Nephron (organoid): ENCODE measurements at regions not wholly inside any gene's neighbourhood (a gene's known extent, or its start where the extent isn't known, plus 50 kb on each side); places are given as distances from the start of the nearest gene placed in this dataset.

Source experiments
- H3K27ac Mint-ChIP-seq, 3 experiments: 2 replicates each; pipeline ENCODE4 v1.8.0; 2020; ENCODE audit warnings: mixed read lengths in 3 of 3, mild to moderate bottlenecking in 2 of 3, moderate library complexity in 1 of 3
- H3K27me3 Mint-ChIP-seq: 2 replicates; pipeline ENCODE4 v1.8.0; 2021; ENCODE audit warnings: low read depth, mild to moderate bottlenecking, moderate library complexity, mixed read lengths
- H3K36me3 Mint-ChIP-seq: 2 replicates; pipeline ENCODE4 v1.8.0; 2020; ENCODE audit warnings: low read depth, mixed read lengths
- H3K4me1 Mint-ChIP-seq: 2 replicates; pipeline ENCODE4 v1.8.0; 2020; ENCODE audit warnings: mixed read lengths
- H3K4me3 Mint-ChIP-seq, 3 experiments: 2 replicates each; pipeline ENCODE4 v1.8.0; 2020; ENCODE audit warnings: mild to moderate bottlenecking in 3 of 3, mixed read lengths in 3 of 3, moderate library complexity in 2 of 3
- H3K9me3 Mint-ChIP-seq: 2 replicates; pipeline ENCODE4 v1.8.0; 2020; ENCODE audit warnings: mixed read lengths
- TF ChIP-seq, protein P1 (sequence below), 3 experiments: fragments of 200-600 bp; sonication (generic); IDR thresholded peaks; one replicate each; pipeline ENCODE4 v1.5.0; 2021; ENCODE audit warnings: antibody characterized with exemption in 3 of 3; ENCODE audit not compliant: unreplicated experiment in 3 of 3

DNA sequence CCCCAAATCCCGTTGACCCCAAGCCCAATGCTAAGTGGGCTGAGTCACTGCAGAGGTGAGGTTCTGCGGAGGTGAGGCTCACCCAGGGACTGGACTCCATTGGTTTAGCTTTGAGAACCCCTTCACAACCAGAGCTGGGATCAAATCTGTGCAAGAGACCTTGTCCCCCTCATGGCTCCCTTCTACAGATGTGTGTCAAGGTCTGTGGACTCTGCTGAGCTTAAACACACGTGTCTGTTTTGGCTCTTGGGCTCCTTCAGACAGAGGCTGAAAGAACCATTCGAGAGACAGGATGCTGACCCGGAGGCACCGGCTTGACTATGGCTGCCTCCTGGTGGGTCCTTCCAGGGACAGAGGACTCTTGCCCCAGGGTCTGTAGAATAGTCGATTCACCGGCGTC lies 190.3 kb downstream of the LPIN1 start:
- H3K4me1 Mint-ChIP-seq, result peaks cover 2% of the 10 kb centered on the region
- no peak overlapping the region for H3K27ac Mint-ChIP-seq
- no peaks in the 10 kb centered on the region for H3K36me3 Mint-ChIP-seq
- no peaks in the 10 kb centered on the region for H3K9me3 Mint-ChIP-seq
- H3K27me3 Mint-ChIP-seq, result peaks cover 13% of the 10 kb centered on the region
- H3K4me3 Mint-ChIP-seq, result no peak overlapping the region
- TF ChIP-seq, protein P1, sequence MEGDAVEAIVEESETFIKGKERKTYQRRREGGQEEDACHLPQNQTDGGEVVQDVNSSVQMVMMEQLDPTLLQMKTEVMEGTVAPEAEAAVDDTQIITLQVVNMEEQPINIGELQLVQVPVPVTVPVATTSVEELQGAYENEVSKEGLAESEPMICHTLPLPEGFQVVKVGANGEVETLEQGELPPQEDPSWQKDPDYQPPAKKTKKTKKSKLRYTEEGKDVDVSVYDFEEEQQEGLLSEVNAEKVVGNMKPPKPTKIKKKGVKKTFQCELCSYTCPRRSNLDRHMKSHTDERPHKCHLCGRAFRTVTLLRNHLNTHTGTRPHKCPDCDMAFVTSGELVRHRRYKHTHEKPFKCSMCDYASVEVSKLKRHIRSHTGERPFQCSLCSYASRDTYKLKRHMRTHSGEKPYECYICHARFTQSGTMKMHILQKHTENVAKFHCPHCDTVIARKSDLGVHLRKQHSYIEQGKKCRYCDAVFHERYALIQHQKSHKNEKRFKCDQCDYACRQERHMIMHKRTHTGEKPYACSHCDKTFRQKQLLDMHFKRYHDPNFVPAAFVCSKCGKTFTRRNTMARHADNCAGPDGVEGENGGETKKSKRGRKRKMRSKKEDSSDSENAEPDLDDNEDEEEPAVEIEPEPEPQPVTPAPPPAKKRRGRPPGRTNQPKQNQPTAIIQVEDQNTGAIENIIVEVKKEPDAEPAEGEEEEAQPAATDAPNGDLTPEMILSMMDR (IDR thresholded peaks at IDR 0.05; ENCODE audit: unreplicated experiment in 3 of 3), result no peak

DNA sequence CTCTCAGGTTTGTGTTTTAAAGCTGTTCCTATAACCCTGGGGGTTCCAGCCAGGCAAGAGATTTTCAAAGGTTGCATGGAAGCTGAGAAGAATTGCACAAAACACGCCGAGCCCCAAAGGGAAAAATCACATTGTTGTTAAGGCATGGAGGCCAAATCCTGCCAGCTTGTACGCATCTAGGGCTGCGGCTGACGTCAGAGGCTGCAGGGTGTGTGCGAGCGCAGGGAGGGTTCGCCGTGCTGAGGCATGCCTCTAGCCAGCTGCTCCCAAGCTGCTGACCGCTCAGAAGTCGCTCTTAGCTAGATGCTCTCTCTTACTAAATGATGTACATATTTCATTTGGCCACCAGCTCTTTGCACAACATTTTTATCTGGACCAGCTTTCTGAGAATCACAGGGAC lies 191.8 kb downstream of the LPIN1 start:
- H3K27me3 Mint-ChIP-seq, result peaks cover 13% of the 10 kb centered on the region
- H3K36me3 Mint-ChIP-seq, result no peaks in the 10 kb centered on the region
- TF ChIP-seq, protein P1 (IDR thresholded peaks at IDR 0.05; ENCODE audit: unreplicated experiment in 3 of 3), result no peak
- no peak overlapping the region for H3K4me3 Mint-ChIP-seq
- no peaks in the 10 kb centered on the region for H3K9me3 Mint-ChIP-seq
- no peaks in the 10 kb centered on the region for H3K4me1 Mint-ChIP-seq
- H3K27ac Mint-ChIP-seq, result no peak overlapping the region

DNA sequence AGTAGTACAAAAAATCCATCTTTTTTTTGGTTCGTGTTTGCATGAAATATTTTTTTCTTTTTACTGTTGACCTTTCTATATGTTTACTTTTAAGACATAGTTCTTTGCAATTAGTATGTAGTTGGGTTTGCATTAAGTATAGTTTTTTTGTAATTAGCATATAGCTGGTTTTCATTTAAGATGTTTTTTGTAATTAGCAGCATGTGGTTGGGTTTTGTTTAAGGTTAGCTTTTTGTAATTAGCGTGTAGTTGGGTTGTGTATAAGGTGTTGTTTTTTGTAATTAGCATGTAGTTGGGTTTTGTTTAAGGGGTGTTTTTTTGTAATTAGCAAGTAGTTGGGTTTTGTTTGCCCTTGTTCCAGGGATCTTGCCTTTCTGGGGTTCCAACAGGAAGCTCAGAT lies 193.1 kb downstream of the LPIN1 start:
- no peaks in the 10 kb centered on the region for H3K4me1 Mint-ChIP-seq
- TF ChIP-seq, protein P1 (IDR thresholded peaks at IDR 0.05; ENCODE audit: unreplicated experiment in 3 of 3), result no peak
- no peak overlapping the region for H3K27ac Mint-ChIP-seq
- no peak overlapping the region for H3K4me3 Mint-ChIP-seq
- peaks cover 2% of the 10 kb centered on the region for H3K9me3 Mint-ChIP-seq
- no peaks in the 10 kb centered on the region for H3K36me3 Mint-ChIP-seq
- peaks cover 14% of the 10 kb centered on the region for H3K27me3 Mint-ChIP-seq

DNA sequence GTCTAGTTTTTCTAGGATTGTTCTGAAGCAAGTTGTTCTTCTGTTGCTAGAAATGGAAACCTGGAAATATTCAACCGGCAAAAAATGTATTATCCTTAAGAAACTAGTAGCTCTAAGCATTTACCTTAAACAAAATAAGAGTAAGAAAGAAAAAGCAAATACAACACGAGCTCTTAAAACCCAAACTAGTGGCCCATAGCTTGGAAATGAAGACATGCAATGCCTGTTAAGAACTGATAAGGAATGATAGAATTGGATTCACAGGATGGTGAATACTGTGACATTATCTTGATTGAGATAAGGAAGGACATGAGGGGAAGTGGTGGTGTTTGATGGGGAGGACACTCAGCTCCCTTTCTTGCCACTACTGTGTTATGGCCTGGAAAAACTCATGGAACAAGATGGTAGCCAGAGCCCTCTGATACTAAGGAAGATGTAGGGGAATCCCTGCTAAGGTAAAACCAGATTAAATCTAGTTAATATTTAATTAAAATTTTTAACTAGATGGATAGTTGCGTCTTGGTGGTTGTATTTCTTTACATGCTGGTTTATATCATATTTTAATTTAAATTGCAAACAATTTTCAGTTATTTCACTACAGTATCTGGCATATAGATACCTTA lies 193.8 kb downstream of the LPIN1 start:
- Mint-ChIP-seq H3K9me3 (peaks cover 2% of the 10 kb centered on the region), H3K27ac (no peak overlapping the region), H3K27me3 (peaks cover 13% of the 10 kb centered on the region), H3K36me3 (no peaks in the 10 kb centered on the region), H3K4me3 (no peak overlapping the region), H3K4me1 (no peaks in the 10 kb centered on the region)
- TF ChIP-seq, protein P1 (IDR thresholded peaks at IDR 0.05; ENCODE audit: unreplicated experiment in 3 of 3), result no peak

DNA sequence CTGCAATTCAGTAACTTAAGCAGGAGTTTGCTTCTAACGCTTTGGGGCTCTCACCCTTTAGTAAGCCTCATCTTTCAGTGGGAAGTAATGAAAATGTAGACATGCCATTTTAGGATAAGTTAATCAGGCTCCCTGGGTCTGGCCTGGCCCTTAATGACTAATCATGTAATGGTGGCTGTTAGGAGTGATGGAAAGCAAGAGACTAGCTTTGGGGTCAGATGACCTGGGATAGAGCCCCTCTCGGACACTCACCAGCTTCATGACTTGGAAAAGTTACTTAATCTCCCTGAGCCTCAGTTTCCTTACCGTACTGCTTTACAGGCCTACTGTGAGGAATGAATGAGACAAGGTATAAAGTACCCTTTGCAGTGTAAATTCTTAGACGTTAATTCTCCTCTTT lies 194.4 kb downstream of the LPIN1 start:
- Mint-ChIP-seq H3K27me3 (peaks cover 13% of the 10 kb centered on the region), H3K9me3 (peaks cover 2% of the 10 kb centered on the region), H3K4me1 (no peaks in the 10 kb centered on the region), H3K36me3 (no peaks in the 10 kb centered on the region), H3K27ac (no peak overlapping the region), H3K4me3 (no peak overlapping the region)
- TF ChIP-seq, protein P1 (IDR thresholded peaks at IDR 0.05; ENCODE audit: unreplicated experiment in 3 of 3), result no peak
